HG03060 (cell line): ENCODE measurements at regions not wholly inside any gene's neighbourhood (a gene's known extent, or its start where the extent isn't known, plus 50 kb on each side); places are given as distances from the start of the nearest gene placed in this dataset.
"Not testable (repeated sequence)": the region's sequence is repeated elsewhere in the genome, so short reads cannot be mapped to it uniquely, and the experiment has no call there.

Source experiments
- ATAC-seq: cut with Tn5 transposase; IDR thresholded peaks from one replicate; pipeline ENCODE4 v1.9.1; 2021; ENCODE audit warnings: low read depth, moderate number of reproducible peaks; ENCODE audit not compliant: unreplicated experiment

DNA sequence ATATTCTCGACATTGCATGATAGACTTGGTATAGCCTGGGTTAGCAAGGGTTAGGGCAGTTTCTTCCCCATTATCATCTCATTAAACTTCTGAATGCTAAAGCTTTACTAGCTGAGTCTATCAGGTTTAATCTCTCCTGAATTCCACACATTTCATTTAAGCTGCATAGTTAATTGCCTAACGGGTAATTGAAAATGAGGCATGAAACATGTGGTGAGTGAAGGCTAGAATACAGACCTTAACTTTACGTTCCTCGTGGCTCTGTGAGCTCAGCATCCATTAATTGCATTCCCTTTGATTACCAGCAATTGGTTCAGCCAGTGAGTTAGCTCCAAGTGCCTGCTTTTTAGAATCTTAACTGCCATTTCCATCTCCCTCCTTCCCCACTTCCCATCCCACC is 126.5 kb upstream of the MEX3C start:
- ATAC-seq = no peak

DNA sequence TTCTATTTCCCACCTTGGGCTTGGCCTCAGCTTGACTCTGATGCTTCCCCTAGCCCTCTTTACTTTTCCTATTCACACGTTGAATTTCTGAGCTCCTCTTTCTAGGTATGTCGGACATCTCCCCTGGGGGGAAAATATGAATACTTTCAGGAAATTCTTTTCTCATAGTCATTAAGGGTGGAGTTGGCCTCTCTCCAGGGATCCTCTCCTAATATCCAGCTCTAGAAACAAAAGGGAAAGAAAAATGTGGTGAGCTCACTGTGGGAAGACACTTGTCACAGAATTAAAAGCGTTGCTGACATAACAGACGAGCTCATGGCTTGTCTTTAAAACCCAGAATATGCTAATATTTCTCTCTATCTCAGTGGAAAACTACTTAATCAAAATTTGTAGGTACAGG is 132.7 kb upstream of the MEX3C start:
- ATAC-seq = no peak

DNA sequence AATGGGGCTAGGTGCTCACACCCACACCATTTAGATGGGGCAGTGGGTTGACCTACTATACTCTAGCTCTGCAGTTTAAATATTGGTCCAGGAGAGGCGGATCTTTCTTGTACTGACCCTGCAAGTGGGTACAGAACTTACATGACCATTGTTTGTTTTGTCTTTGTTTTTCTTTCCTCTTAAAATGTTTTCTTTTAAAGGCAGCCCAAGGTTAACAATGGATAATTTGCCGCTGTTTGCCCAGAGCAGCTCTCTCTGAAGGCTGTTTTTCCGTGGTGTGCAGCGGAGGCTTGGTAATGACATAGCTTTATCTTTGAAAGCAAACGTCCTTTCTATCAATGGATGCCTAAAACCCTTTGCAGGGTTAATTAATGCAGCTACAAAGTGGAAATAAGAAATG is 133.3 kb upstream of the MEX3C start:
- no peak for ATAC-seq

DNA sequence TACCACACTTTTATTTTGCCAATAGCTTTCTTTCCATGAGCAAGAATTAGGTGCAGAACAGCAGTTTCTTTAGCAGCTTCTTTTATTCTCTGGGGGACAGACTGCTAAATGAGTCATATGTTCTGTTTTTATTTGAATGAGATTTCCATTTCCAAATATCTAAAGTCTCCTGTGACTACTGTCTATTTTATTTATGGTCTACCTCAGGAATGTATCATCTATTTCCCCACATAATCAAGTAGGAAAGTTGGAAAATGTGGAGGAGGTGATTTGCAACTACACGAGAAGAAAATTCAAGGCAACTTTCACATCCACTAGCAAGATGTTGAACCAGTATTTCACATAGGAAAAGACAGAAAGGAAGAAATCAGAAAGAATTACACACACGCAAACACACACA is 139.9 kb upstream of the MEX3C start:
- ATAC-seq = no peak

DNA sequence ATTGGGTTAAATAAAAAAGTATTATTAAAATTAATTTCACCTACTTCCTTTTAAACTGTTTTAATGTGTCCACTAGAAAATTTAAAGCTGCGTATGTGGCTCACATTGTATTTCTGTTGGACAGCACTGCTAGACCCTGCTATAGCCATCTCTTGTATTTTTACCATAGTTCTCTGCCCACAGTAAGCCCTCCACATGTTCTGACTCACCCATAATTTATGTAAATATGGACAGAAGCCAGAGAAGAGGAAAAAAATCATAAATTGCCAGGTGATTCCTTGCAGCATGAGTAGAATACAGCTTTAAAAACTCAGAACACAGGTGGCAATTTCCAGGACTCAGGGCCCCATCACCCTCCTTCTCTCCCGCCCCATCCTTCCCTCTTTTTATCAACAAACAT is 142.4 kb upstream of the MEX3C start:
- ATAC-seq = no peak

DNA sequence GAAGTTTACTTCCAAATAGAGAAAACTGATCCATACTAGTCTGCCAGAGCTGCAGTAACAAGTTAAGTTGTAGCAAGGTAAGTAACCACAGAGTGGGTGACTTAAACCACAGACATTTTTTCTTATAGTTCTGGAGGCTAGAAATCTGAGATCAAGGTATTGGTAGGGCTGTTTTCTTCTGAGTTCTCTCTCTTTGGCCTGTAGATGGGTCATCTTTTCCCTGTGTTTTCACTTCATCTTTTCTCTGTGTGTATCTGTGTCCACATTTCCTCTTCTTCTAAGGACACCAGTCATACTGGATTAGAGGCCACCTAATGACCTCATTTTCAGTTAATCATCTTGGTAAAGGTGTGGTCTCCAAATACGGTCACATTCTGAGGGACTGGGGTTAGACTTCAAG is 142.9 kb upstream of the MEX3C start:
- no peak for ATAC-seq

DNA sequence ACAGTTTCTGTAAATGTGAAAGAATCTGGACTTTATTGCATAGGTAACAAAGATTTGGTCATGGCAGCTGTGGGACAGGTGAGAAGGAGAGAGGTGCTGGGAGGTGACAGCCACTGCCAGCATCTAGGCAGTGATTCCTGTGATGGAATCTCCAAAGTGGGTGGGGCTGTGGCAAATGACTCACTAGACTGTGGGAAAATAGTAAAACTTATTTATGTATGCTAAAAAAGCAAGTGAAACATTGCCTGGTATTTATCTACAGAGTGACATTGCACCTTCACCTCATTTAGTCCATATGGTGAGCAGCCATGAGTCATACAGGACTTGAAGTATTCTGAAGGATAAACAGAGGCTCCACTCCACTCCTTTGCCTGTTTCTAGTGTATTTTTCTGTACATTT is 145.3 kb upstream of the MEX3C start:
- ATAC-seq = no peak

DNA sequence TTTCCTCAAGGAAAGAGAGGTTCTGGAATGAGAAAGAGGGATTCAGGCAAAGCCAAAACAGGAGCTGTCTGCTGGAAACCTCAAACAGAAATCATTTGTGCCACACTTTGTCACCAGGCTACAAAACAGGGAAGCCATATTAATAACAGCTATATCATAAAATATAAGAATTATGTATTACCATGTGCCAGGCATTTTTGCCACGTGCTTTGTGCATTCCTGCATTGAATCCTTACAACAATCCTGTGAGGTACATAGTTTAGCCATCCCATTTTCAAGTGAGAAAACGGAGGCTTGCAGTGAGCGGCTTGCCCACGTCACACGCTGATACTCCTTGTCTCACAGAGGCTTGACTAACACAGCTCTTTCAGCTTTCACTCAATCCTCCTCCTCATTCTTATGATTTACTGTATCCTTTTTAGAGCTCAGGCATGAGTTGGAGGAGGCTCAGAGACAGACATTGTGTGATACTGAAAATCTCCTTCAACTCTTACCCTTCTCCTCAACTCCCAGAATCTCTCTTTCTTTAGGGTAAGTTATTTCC is 148.4 kb upstream of the MEX3C start:
- ATAC-seq = no peak

DNA sequence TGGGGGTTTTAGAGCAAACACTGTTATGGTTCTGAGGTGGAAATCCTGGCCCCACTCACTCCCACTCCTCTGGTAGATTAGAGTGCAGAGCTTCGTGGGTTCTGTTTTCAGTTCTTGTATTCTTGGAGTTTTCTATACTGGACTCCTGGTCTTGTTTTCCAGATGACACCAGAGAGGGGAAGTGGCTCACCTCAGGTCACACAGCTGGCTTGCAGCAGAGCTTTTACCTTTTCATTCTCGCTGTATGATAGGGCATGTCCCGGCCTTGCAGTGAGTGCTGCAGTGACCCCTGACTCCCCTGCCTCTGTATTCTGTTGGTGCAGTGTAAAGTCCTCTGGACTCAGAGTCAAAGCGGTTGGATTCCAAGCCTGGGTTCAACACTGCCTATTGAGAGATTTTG is 148.9 kb upstream of the MEX3C start:
- no peak for ATAC-seq

DNA sequence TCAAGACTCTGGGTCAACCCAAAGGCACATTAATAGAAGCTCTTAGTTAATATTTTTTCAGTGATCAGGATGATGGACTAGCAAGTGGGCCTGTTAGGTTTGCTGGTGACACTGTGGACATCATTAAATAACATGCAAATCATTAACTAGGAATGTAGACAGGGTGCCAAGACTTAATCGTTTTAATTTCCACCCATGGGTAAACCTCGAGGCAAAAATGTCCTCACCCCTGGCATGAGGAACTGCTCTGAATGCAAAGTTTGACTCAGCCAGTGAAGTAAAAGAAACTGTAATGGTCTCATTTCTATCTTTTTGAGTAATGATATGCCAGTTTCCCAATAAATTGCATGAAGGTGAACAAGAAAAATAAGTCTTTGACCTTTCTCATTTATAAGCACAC is 152.6 kb upstream of the MEX3C start:
- no peak for ATAC-seq

DNA sequence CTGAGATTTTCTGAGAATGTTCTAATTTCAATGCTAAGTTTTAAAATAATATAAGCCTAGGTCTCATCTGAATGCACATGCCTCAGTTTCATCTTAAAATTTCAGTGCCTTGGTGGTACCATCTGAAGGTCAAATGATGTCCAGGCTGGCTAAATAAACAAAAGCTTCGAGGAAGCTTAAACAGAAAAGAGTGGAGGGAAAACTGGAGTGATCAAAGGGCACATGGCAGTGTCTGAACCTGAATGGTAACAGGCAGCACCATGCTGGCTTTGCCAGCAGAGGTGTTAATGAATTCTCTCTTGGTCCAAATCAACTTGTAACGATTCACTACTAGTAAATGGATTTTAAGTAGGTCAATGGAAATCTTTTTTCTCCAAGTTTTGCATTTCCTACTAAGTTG is 158.4 kb upstream of the MEX3C start:
- no peak for ATAC-seq

DNA sequence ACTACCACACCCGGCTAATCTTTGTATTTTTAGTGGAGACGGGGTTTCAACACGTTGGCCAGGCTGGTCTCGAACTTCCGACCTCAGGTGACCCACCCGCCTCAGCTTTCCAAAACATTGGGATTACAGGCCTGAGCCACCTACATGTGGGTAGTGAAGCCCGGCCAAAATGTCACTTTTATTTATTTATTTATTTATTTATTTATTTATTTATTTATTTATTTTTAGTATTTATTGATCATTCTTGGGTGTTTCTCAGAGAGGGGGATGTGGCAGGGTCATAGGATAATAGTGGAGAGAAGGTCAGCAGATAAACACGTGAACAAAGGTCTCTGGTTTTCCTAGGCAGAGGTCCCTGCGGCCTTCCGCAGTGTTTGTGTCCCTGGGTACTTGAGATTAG is 162.8 kb upstream of the MEX3C start:
- ATAC-seq = not testable (repeated sequence)

DNA sequence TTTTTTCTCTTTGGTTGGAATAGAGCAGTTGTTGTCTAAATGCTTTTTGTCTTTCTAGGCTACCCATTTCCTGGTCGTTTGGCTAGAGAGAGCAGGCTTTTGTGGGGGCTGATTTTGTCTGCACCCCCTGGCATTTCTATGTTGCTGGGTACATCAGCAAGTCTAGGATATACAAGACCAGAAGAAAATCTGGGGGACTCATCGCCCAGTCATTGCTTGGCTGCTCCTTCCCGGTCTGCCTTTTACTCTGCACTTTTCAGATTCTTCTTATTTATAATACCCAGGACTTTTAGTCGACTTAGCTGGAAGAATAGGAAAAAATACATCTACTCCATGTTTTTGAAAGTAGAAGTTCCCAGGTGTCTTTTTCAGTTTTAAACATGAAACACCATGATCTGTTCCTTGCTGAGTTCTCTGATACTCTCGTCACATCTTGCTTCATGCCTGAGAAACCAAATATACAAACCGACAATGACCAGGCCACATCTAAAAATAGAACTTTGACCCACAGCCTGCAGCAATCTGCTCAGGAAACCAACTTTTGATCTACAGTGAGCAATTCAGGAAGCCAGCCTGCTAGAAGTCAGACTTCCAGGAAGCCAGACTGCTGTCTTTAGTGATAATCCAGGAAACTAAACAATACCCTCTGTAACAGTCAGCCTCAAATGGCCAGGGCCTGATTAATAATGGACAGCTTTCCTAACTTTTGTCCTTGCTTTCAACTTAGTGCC is 163.8 kb upstream of the MEX3C start:
- ATAC-seq = no peak

DNA sequence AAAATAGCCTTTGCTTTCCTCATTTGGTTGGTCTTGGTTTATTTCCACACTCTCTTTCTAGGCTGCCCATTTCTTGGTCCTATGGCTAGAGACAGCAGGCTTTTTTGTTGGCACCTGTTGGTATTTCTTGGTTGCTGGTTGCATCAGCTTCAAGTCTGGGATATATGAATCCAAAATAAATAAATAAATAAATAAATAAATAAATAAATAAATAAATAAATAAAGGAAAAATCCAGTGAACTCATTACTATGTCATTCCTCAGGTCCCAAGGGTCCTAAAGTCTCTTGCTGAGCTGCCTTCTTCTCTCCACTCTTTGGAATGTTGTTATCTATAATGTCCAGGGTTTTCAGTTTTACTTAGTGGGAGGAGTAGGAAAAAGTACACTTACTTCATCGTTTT is 165.9 kb upstream of the MEX3C start:
- ATAC-seq = no peak

DNA sequence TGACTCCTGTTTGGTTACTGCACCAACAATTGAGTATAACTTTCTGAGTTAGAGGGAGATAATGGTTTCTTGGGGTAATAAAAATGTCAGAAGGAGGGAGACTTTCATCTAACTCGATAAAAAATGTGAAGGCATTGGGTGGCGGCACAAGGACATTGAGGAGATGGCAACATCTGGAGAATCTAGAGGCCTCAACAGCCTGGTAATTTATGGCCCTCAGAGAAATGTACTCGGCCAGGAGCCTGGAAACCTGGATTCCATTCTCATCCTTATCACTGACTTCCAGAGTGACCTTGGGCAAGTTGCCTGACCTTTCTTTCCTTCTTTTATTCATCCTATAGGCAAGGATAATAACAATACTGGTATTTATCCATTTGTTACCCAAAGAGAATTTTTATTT is 173.5 kb upstream of the MEX3C start:
- no peak for ATAC-seq

DNA sequence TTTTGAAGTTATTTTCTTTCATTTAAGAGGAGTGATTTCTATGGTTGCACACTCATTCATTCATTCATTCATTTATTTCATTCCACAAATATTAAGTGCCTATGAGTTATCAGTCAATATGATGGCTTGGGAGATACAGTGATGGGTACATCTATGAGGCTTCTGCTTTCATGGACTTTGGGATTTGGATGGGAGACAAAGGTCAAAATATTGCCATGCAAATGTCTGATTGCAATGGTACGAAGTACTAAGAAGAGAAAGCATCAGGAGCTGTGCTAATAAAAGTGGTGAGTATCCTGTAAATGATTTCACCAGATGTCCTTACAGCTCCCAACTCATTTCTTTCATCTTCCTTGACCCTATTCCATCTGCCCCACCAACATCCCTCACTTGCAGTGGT is 174.4 kb upstream of the MEX3C start:
- ATAC-seq = no peak

DNA sequence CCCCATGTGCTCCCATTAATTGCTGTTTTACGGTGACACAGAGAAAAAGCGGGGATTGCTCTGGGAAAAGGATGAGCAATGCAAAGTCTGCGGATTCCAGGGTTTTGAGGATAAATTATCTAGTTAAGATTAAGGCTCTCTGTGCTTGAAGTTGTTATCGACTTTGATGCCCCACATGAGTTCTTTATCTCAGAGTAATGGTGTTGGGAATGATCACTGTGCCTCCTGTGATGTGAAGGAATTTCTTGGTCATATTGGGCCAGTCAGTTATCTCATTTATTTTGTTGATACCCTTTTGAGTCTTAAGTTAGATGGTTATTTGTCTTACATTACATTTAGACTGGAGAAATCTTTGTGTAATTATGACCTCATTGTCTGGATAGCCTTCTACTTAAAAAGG is 184.6 kb upstream of the MEX3C start:
- ATAC-seq = no peak

DNA sequence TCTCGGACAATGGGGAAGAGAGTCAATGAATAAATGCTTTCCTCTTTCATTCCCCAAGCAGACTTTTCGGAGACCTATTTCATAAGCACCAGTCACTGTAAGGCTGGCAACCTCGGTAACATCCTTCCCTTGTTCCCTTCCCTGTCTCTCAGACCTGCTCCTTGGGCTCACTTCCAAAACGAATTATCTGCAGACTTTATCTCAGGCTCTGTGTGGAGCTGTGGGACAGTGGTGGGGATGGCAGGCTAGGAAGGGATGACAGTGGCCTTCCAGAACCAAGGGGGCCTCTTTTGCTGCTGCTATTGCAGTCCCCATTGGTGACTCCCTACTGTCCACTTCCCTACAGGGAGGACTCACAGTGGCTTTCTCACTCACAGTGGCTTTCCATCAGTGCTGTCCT is 185.6 kb upstream of the MEX3C start:
- ATAC-seq = no peak

DNA sequence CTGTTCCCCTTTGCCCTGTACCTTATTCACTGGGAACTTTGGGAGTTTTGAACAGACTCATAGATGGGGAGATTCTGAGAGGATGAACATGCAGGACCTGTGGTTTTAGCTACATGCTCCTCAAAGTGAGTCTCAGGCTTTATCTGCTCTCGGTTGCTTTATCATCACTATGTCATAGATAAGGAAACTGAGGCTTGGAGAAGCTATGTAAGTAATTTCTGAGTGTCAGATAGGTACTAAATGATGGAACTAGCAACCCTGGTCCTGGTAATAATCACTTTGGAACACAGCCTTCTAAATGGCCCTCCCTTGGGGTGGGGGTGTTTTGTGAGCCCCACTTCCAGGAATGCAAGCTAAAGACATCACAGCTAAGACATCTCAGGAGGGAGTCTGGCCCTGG is 186.2 kb upstream of the MEX3C start:
- no peak for ATAC-seq

DNA sequence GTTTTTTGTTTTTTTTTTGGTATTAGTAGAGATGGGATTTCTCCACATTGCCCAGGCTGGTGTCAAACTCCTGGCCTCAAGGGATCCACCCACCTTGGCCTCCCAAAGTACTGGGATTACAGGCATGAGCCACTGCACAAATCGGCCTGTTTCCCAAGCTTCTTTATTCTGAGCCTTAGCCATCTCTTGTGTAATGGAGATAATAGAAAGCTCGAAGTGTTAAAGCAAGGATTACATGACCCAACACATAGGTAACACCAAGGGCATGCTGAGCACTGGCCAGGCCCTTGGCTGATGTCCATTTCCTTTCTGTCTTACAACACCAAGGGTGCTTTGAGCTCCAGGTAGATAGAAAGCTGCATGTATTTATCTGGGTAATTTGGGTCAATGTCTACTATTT is 187.8 kb upstream of the MEX3C start:
- no peak for ATAC-seq

DNA sequence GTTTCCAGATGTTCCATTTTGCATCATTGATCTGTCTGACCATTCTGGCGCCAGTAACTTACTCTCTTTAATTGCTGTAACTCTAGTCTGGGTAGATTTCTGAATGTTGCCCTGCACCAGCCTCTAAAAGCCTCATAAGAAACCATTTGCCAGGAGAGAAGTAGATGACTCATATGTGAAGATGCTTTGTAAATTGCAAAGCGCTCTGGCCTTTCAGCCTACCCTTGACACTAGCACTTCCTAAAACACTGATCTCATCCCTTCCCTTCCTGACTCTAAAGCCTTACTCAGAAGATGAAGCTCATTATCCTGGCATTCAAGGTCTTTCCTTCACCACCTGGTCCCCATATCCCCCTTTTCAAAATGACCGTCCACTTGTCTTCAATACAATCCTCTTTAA is 193.2 kb upstream of the MEX3C start:
- no peak for ATAC-seq

DNA sequence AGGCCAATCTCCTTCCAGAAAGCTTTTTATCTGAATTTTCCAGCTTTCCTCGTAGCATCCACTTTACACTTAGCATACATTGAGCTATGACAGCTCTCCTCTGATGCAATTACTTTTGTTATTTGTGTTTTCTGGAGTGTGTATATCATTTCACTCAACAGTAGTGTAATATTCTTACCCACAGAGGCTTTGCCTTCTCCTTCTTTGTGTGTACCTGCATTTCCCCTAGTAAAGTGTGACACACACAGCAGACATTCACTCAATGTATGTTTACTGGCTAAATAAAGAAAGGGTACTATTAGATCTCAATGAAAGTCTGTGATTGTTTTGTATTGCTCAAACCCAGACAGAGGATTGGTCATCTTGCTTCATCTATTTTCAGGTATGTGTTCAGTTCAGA is 193.7 kb upstream of the MEX3C start:
- no peak for ATAC-seq

DNA sequence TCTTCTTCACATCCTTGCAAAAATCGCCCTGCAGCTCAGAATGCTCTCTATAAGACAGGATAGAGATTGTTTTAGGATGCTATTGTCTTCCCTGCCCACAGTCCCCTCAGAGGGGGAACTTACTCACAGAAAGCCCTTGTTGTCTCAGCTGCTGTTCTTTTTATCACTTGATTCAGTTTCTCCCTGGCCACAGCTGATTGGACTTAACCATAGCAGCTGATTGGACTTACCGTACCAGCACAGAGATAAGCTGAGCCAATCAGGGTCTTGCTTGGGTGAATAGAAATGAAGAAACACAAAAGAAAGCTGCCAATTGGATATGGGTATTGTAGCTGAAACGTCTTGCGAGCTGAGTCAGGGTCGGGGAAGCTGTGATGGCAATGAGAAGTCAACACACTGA is 194.2 kb upstream of the MEX3C start:
- ATAC-seq = no peak
